ENCODE measurements at regions not wholly inside any gene's neighbourhood (a gene's known extent, or its start where the extent isn't known, plus 50 kb on each side); places are given as distances from the start of the nearest gene placed in this dataset.

GRCh38 chr6:53399027-53399344 lies 50.2 kb upstream of the ELOVL5 start:
- DNase-seq (ENCODE audit: low read depth): no peak
- Histone ChIP-seq H3K27me3 (ENCODE audit: control insufficient read depth, insufficient read depth, low read length) (no peaks in the 10 kb centered on the region), H3K4me3 (ENCODE audit: low read depth, low read length) (no peak overlapping the region), H3K36me3 (ENCODE audit: control insufficient read depth, insufficient read depth, low read length) (no peaks in the 10 kb centered on the region)
- TF ChIP-seq, protein P1, sequence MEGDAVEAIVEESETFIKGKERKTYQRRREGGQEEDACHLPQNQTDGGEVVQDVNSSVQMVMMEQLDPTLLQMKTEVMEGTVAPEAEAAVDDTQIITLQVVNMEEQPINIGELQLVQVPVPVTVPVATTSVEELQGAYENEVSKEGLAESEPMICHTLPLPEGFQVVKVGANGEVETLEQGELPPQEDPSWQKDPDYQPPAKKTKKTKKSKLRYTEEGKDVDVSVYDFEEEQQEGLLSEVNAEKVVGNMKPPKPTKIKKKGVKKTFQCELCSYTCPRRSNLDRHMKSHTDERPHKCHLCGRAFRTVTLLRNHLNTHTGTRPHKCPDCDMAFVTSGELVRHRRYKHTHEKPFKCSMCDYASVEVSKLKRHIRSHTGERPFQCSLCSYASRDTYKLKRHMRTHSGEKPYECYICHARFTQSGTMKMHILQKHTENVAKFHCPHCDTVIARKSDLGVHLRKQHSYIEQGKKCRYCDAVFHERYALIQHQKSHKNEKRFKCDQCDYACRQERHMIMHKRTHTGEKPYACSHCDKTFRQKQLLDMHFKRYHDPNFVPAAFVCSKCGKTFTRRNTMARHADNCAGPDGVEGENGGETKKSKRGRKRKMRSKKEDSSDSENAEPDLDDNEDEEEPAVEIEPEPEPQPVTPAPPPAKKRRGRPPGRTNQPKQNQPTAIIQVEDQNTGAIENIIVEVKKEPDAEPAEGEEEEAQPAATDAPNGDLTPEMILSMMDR (IDR thresholded peaks at IDR 0.05; ENCODE audit: insufficient read depth, low read length, poor library complexity, severe bottlenecking): no peak

GRCh38 chr6:53398247-53399026 lies 49.7 kb upstream of the ELOVL5 start:
- TF ChIP-seq, protein P1 (IDR thresholded peaks at IDR 0.05; ENCODE audit: insufficient read depth, low read length, poor library complexity, severe bottlenecking): no peak
- no peaks in the 10 kb centered on the region for H3K36me3 ChIP-seq (ENCODE audit: control insufficient read depth, insufficient read depth, low read length)
- H3K4me3 ChIP-seq (ENCODE audit: low read depth, low read length): no peak overlapping the region
- no peak for DNase-seq (ENCODE audit: low read depth)
- H3K27me3 ChIP-seq (ENCODE audit: control insufficient read depth, insufficient read depth, low read length): no peaks in the 10 kb centered on the region

Data from kidney epithelial cell (primary cell).